ENCODE measurements at regions not wholly inside any gene's neighbourhood (a gene's known extent, or its start where the extent isn't known, plus 50 kb on each side); places are given as distances from the start of the nearest gene placed in this dataset.
"Not testable (repeated sequence)": the region's sequence is repeated elsewhere in the genome, so short reads cannot be mapped to it uniquely, and the experiment has no call there.

GRCh38 chr3:40695848-40696247, 171.1 kb downstream of the ZNF621 start:
- Histone ChIP-seq H3K36me3 (ENCODE audit: control insufficient read depth in 2 of 2, insufficient read depth in 2 of 2, low read length in 2 of 2) (no peaks in the 10 kb centered on the region), H3K4me3 (ENCODE audit: low read length in 2 of 2) (no peak overlapping the region), H3K27me3 (ENCODE audit: control insufficient read depth in 1 of 2, insufficient read depth in 2 of 2, low read length in 2 of 2) (no peaks in the 10 kb centered on the region), H3K9ac (ENCODE audit: low read length in 2 of 2) (no peak overlapping the region), H3K4me1 (ENCODE audit: control insufficient read depth, insufficient read depth, low read length) (peaks cover 5% of the 10 kb centered on the region), H3K27ac (ENCODE audit: low read length) (no peak overlapping the region), H3K9me3 (ENCODE audit: control insufficient read depth in 2 of 2, low read length in 2 of 2) (no peaks in the 10 kb centered on the region)

GRCh38 chr3:40698611-40699010, 173.9 kb downstream of the ZNF621 start:
- not testable (repeated sequence) for H3K27me3 ChIP-seq (ENCODE audit: control insufficient read depth in 1 of 2, insufficient read depth in 2 of 2, low read length in 2 of 2); H3K9ac ChIP-seq (ENCODE audit: low read length in 2 of 2); H3K4me1 ChIP-seq (ENCODE audit: control insufficient read depth, insufficient read depth, low read length); H3K4me3 ChIP-seq (ENCODE audit: low read length in 2 of 2); H3K36me3 ChIP-seq (ENCODE audit: control insufficient read depth in 2 of 2, insufficient read depth in 2 of 2, low read length in 2 of 2); H3K9me3 ChIP-seq (ENCODE audit: control insufficient read depth in 2 of 2, low read length in 2 of 2); H3K27ac ChIP-seq (ENCODE audit: low read length)

- H3K4me3 ChIP-seq (ENCODE audit: low read length in 2 of 2), result no peak overlapping the region
- H3K4me1 ChIP-seq (ENCODE audit: control insufficient read depth, insufficient read depth, low read length), result no peaks in the 10 kb centered on the region
- no peaks in the 10 kb centered on the region for H3K27me3 ChIP-seq (ENCODE audit: control insufficient read depth in 1 of 2, insufficient read depth in 2 of 2, low read length in 2 of 2)
- no peaks in the 10 kb centered on the region for H3K36me3 ChIP-seq (ENCODE audit: control insufficient read depth in 2 of 2, insufficient read depth in 2 of 2, low read length in 2 of 2)
- H3K27ac ChIP-seq (ENCODE audit: low read length), result no peak overlapping the region
- H3K9ac ChIP-seq (ENCODE audit: low read length in 2 of 2), result no peak overlapping the region
- H3K9me3 ChIP-seq (ENCODE audit: control insufficient read depth in 2 of 2, low read length in 2 of 2), result no peaks in the 10 kb centered on the region
These were observed 176.3 kb downstream of the ZNF621 start for GRCh38 chr3:40701016-40701588.

- H3K4me1 ChIP-seq (ENCODE audit: control insufficient read depth, insufficient read depth, low read length), result no peaks in the 10 kb centered on the region
- no peaks in the 10 kb centered on the region for H3K36me3 ChIP-seq (ENCODE audit: control insufficient read depth in 2 of 2, insufficient read depth in 2 of 2, low read length in 2 of 2)
- no peaks in the 10 kb centered on the region for H3K9me3 ChIP-seq (ENCODE audit: control insufficient read depth in 2 of 2, low read length in 2 of 2)
- no peak overlapping the region for H3K27ac ChIP-seq (ENCODE audit: low read length)
- no peak overlapping the region for H3K9ac ChIP-seq (ENCODE audit: low read length in 2 of 2)
- H3K27me3 ChIP-seq (ENCODE audit: control insufficient read depth in 1 of 2, insufficient read depth in 2 of 2, low read length in 2 of 2), result peaks cover 0 to 2% of the 10 kb centered on the region in 2 donors
- no peak overlapping the region for H3K4me3 ChIP-seq (ENCODE audit: low read length in 2 of 2)
These were observed 179.5 kb downstream of the ZNF621 start for GRCh38 chr3:40704224-40704623.

- Histone ChIP-seq H3K4me3 (ENCODE audit: low read length in 2 of 2) (no peak overlapping the region), H3K4me1 (ENCODE audit: control insufficient read depth, insufficient read depth, low read length) (no peaks in the 10 kb centered on the region), H3K9me3 (ENCODE audit: control insufficient read depth in 2 of 2, low read length in 2 of 2) (no peaks in the 10 kb centered on the region), H3K27ac (ENCODE audit: low read length) (no peak overlapping the region), H3K9ac (ENCODE audit: low read length in 2 of 2) (no peak overlapping the region), H3K27me3 (ENCODE audit: control insufficient read depth in 1 of 2, insufficient read depth in 2 of 2, low read length in 2 of 2) (peaks cover 0 to 2% of the 10 kb centered on the region in 2 donors), H3K36me3 (ENCODE audit: control insufficient read depth in 2 of 2, insufficient read depth in 2 of 2, low read length in 2 of 2) (no peaks in the 10 kb centered on the region)
These were observed 180.9 kb downstream of the ZNF621 start for GRCh38 chr3:40705663-40706062.

- H3K27ac ChIP-seq (ENCODE audit: low read length), result no peak overlapping the region
- no peaks in the 10 kb centered on the region for H3K9me3 ChIP-seq (ENCODE audit: control insufficient read depth in 2 of 2, low read length in 2 of 2)
- no peak overlapping the region for H3K9ac ChIP-seq (ENCODE audit: low read length in 2 of 2)
- H3K4me1 ChIP-seq (ENCODE audit: control insufficient read depth, insufficient read depth, low read length), result peaks cover 2% of the 10 kb centered on the region
- peaks cover 0 to 5% of the 10 kb centered on the region in 2 donors for H3K27me3 ChIP-seq (ENCODE audit: control insufficient read depth in 1 of 2, insufficient read depth in 2 of 2, low read length in 2 of 2)
- H3K4me3 ChIP-seq (ENCODE audit: low read length in 2 of 2), result no peak overlapping the region
- no peaks in the 10 kb centered on the region for H3K36me3 ChIP-seq (ENCODE audit: control insufficient read depth in 2 of 2, insufficient read depth in 2 of 2, low read length in 2 of 2)
These were observed 188.5 kb downstream of the ZNF621 start for GRCh38 chr3:40713306-40713705.

GRCh38 chr3:40713795-40714194, 189.0 kb downstream of the ZNF621 start:
- Histone ChIP-seq H3K27ac (ENCODE audit: low read length) (no peak overlapping the region), H3K36me3 (ENCODE audit: control insufficient read depth in 2 of 2, insufficient read depth in 2 of 2, low read length in 2 of 2) (no peaks in the 10 kb centered on the region), H3K9ac (ENCODE audit: low read length in 2 of 2) (no peak overlapping the region), H3K4me3 (ENCODE audit: low read length in 2 of 2) (no peak overlapping the region), H3K27me3 (ENCODE audit: control insufficient read depth in 1 of 2, insufficient read depth in 2 of 2, low read length in 2 of 2) (peaks cover 0 to 5% of the 10 kb centered on the region in 2 donors), H3K9me3 (ENCODE audit: control insufficient read depth in 2 of 2, low read length in 2 of 2) (no peaks in the 10 kb centered on the region), H3K4me1 (ENCODE audit: control insufficient read depth, insufficient read depth, low read length) (peaks cover 2% of the 10 kb centered on the region)

- Histone ChIP-seq H3K27ac (ENCODE audit: low read length) (no peak overlapping the region), H3K9ac (ENCODE audit: low read length in 2 of 2) (no peak overlapping the region), H3K9me3 (ENCODE audit: control insufficient read depth in 2 of 2, low read length in 2 of 2) (no peaks in the 10 kb centered on the region), H3K36me3 (ENCODE audit: control insufficient read depth in 2 of 2, insufficient read depth in 2 of 2, low read length in 2 of 2) (no peaks in the 10 kb centered on the region), H3K4me1 (ENCODE audit: control insufficient read depth, insufficient read depth, low read length) (peaks cover 2% of the 10 kb centered on the region), H3K4me3 (ENCODE audit: low read length in 2 of 2) (no peak overlapping the region), H3K27me3 (ENCODE audit: control insufficient read depth in 1 of 2, insufficient read depth in 2 of 2, low read length in 2 of 2) (peaks cover 0 to 4% of the 10 kb centered on the region in 2 donors)
These were observed 190.1 kb downstream of the ZNF621 start for GRCh38 chr3:40714771-40715345.

GRCh38 chr3:40715551-40715950, 190.8 kb downstream of the ZNF621 start:
- Histone ChIP-seq H3K36me3 (ENCODE audit: control insufficient read depth in 2 of 2, insufficient read depth in 2 of 2, low read length in 2 of 2) (no peaks in the 10 kb centered on the region), H3K27ac (ENCODE audit: low read length) (no peak overlapping the region), H3K4me1 (ENCODE audit: control insufficient read depth, insufficient read depth, low read length) (peaks cover 2% of the 10 kb centered on the region), H3K4me3 (ENCODE audit: low read length in 2 of 2) (no peak overlapping the region), H3K9me3 (ENCODE audit: control insufficient read depth in 2 of 2, low read length in 2 of 2) (no peaks in the 10 kb centered on the region), H3K9ac (ENCODE audit: low read length in 2 of 2) (no peak overlapping the region), H3K27me3 (ENCODE audit: control insufficient read depth in 1 of 2, insufficient read depth in 2 of 2, low read length in 2 of 2) (peaks cover 0 to 4% of the 10 kb centered on the region in 2 donors)

GRCh38 chr3:40717471-40717870, 192.7 kb downstream of the ZNF621 start:
- Histone ChIP-seq H3K9me3 (ENCODE audit: control insufficient read depth in 2 of 2, low read length in 2 of 2) (no peaks in the 10 kb centered on the region), H3K4me3 (ENCODE audit: low read length in 2 of 2) (no peak overlapping the region), H3K27ac (ENCODE audit: low read length) (no peak overlapping the region), H3K9ac (ENCODE audit: low read length in 2 of 2) (no peak overlapping the region), H3K27me3 (ENCODE audit: control insufficient read depth in 1 of 2, insufficient read depth in 2 of 2, low read length in 2 of 2) (peaks cover 0 to 4% of the 10 kb centered on the region in 2 donors), H3K36me3 (ENCODE audit: control insufficient read depth in 2 of 2, insufficient read depth in 2 of 2, low read length in 2 of 2) (no peaks in the 10 kb centered on the region), H3K4me1 (ENCODE audit: control insufficient read depth, insufficient read depth, low read length) (peaks cover 2% of the 10 kb centered on the region)

GRCh38 chr3:40718209-40718608, 193.4 kb downstream of the ZNF621 start:
- H3K36me3 ChIP-seq (ENCODE audit: control insufficient read depth in 2 of 2, insufficient read depth in 2 of 2, low read length in 2 of 2), result no peaks in the 10 kb centered on the region
- peaks cover 0 to 4% of the 10 kb centered on the region in 2 donors for H3K27me3 ChIP-seq (ENCODE audit: control insufficient read depth in 1 of 2, insufficient read depth in 2 of 2, low read length in 2 of 2)
- H3K4me1 ChIP-seq (ENCODE audit: control insufficient read depth, insufficient read depth, low read length), result peaks cover 1% of the 10 kb centered on the region
- H3K9me3 ChIP-seq (ENCODE audit: control insufficient read depth in 2 of 2, low read length in 2 of 2), result no peaks in the 10 kb centered on the region
- no peak overlapping the region for H3K9ac ChIP-seq (ENCODE audit: low read length in 2 of 2)
- H3K27ac ChIP-seq (ENCODE audit: low read length), result no peak overlapping the region
- H3K4me3 ChIP-seq (ENCODE audit: low read length in 2 of 2), result no peak overlapping the region
